ENCODE measurements at regions not wholly inside any gene's neighbourhood (a gene's known extent, or its start where the extent isn't known, plus 50 kb on each side); places are given as distances from the start of the nearest gene placed in this dataset.

DNA sequence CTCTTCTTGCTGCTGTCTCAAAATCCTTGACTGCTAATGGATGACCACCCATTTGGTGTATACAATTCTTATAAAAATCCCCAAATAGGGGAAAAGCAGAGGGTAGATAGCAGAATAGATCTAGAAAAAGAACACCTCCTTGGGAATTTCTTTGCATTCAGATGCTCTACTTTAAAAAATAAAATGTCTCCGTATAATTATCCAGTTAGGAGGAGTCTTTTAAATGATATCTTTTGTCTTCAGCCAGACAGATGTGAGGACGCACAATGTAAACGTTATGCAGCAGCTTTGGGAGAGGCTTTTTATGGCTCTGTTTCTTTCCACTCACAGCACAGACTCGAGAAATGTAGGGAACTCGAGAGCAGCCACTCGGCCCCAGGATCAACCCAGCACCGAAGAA, 300.2 kb downstream of the IRF8 start:
- H3K4me3 ChIP-seq (ENCODE audit: low read depth in 1 of 3, low read length in 3 of 3): peak overlapping the region in 1 of 3 donors; percentile 43
- peaks cover 0 to 11% (median 0%) of the 10 kb centered on the region in 3 donors for H3K4me1 ChIP-seq (ENCODE audit: control insufficient read depth in 3 of 3, insufficient read depth in 2 of 3, low read depth in 1 of 3, low read length in 2 of 3)
- peak overlapping the region in 2 of 3 donors; percentile 87 to 92 for H3K27ac ChIP-seq (ENCODE audit: low read depth in 1 of 3, low read length in 2 of 3)
- no peak for FAIRE-seq
- no peaks in the 10 kb centered on the region for H3K36me3 ChIP-seq (ENCODE audit: control insufficient read depth in 3 of 3, insufficient read depth in 2 of 3, low read depth in 1 of 3, low read length in 3 of 3)
- H3K27me3 ChIP-seq (ENCODE audit: control insufficient read depth in 3 of 3, insufficient read depth in 3 of 3, low read length in 3 of 3): peaks cover 5 to 59% (median 6%) of the 10 kb centered on the region in 3 donors
- 24 to 32% (median 31%) methylated on average over 7 of the region's 7 CpGs for WGBS, 3 donors
- no peaks in the 10 kb centered on the region for H3K9me3 ChIP-seq (ENCODE audit: control insufficient read depth in 2 of 2, insufficient read depth in 1 of 2, low read depth in 1 of 2, low read length in 1 of 2)
- DNase-seq: no peak

DNA sequence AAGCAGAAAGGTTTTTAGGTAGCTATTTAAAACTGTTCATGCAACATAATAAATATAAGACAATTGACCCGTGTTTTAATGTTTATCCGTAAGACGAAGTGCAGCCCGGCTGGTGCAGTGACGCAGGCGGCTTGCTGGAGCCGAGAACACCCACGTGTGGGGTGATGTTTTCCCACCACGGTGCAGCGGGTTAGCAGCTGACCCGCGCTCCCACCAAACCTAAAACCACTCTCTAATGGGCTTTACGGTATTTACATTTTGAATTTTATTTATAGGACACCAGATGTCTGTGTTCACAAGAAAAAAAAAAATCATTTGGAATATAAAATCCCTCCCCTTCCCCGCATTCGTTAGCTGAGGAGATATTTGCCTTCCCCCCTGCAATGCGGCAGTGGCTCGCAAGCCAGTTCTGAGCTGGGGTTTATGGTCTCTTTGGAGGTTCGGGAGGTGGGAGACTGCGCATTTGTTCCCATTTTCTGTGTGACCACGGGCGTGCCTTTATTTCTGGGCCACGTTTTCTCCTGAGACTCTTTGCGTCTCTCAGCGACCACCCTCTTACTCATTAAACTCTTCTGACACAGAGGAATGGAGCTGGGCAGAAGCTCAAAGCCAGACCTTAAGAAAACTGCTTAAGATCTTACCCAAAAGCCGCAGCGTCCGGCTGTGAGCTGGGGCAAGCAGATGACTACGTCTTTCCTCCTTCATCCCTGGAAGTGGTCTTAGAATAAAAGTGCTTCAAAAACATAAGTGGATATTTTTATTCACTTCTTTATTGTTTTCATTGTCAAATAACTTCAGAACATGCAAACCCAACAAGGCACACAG, 301.1 kb downstream of the IRF8 start:
- H3K36me3 ChIP-seq (ENCODE audit: control insufficient read depth in 3 of 3, insufficient read depth in 2 of 3, low read depth in 1 of 3, low read length in 3 of 3): no peaks in the 10 kb centered on the region
- H3K4me3 ChIP-seq (ENCODE audit: low read depth in 1 of 3, low read length in 3 of 3): peak overlapping the region in 1 of 3 donors; percentile 17
- peaks cover 5 to 58% (median 6%) of the 10 kb centered on the region in 3 donors for H3K27me3 ChIP-seq (ENCODE audit: control insufficient read depth in 3 of 3, insufficient read depth in 3 of 3, low read length in 3 of 3)
- H3K4me1 ChIP-seq (ENCODE audit: control insufficient read depth in 3 of 3, insufficient read depth in 2 of 3, low read depth in 1 of 3, low read length in 2 of 3): peaks cover 0 to 11% (median 0%) of the 10 kb centered on the region in 3 donors
- H3K9me3 ChIP-seq (ENCODE audit: control insufficient read depth in 2 of 2, insufficient read depth in 1 of 2, low read depth in 1 of 2, low read length in 1 of 2): no peaks in the 10 kb centered on the region
- 46 to 70% (median 67%) methylated on average over 28 of the region's 28 CpGs for WGBS, 3 donors
- H3K27ac ChIP-seq (ENCODE audit: low read depth in 1 of 3, low read length in 2 of 3): peak overlapping the region in 2 of 3 donors; percentile 87 to 92
- DNase-seq (peak in 1 of 2 donors; percentile 39), FAIRE-seq (no peak)

DNA sequence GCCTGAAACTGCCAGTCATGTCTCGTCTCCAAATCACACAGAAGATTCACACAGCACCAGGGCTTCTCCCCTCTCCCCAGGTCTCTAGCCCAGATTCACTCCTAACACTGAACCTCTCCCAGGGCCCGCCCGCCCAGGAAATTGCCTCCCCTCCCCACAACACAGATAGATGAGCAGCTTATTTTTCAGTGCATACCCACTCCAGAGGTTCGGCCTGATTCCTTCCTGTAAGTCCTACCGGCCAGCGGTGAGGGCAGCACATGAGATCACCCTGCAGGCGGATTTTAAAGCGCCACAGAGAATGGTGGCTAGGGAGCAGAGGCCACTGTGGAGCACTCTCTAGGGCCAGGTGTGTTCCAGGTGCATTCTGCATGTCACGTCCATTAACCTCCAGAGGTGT, 301.8 kb downstream of the IRF8 start:
- H3K4me1 ChIP-seq (ENCODE audit: control insufficient read depth in 3 of 3, insufficient read depth in 2 of 3, low read depth in 1 of 3, low read length in 2 of 3): peaks cover 0 to 11% (median 0%) of the 10 kb centered on the region in 3 donors
- no peak for DNase-seq
- no peaks in the 10 kb centered on the region for H3K36me3 ChIP-seq (ENCODE audit: control insufficient read depth in 3 of 3, insufficient read depth in 2 of 3, low read depth in 1 of 3, low read length in 3 of 3)
- no peak overlapping the region for H3K4me3 ChIP-seq (ENCODE audit: low read depth in 1 of 3, low read length in 3 of 3)
- peak overlapping the region in 2 of 3 donors; percentile 87 to 92 for H3K27ac ChIP-seq (ENCODE audit: low read depth in 1 of 3, low read length in 2 of 3)
- WGBS, 3 donors: 58 to 66% (median 63%) methylated on average over 9 of the region's 9 CpGs
- H3K27me3 ChIP-seq (ENCODE audit: control insufficient read depth in 3 of 3, insufficient read depth in 3 of 3, low read length in 3 of 3): peaks cover 5 to 55% (median 6%) of the 10 kb centered on the region in 3 donors
- no peaks in the 10 kb centered on the region for H3K9me3 ChIP-seq (ENCODE audit: control insufficient read depth in 2 of 2, insufficient read depth in 1 of 2, low read depth in 1 of 2, low read length in 1 of 2)
- no peak for FAIRE-seq

DNA sequence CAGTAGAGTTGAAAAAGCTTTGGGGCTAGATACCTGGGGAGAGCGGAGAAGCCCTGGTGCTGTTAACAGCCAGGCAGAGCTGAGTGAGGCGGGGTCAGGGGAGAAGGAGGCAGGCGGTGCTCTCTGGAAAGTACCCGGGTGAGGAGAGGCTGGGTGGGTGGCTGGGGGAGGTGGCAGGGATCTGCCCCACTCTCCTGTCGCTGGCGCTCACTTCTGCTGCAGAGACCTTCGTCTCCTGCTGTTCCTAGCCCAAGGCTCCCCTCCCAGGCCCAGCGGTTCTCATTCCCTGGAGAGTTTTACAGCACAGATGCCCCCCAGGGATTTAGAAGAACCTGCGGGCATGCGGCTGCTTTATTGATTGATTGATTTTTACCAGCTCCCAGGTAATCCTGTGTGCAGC, 302.8 kb downstream of the IRF8 start:
- Histone ChIP-seq H3K9me3 (ENCODE audit: control insufficient read depth in 2 of 2, insufficient read depth in 1 of 2, low read depth in 1 of 2, low read length in 1 of 2) (no peaks in the 10 kb centered on the region), H3K4me3 (ENCODE audit: low read depth in 1 of 3, low read length in 3 of 3) (no peak overlapping the region), H3K27ac (ENCODE audit: low read depth in 1 of 3, low read length in 2 of 3) (peak overlapping the region in 2 of 3 donors; percentile 87 to 92), H3K36me3 (ENCODE audit: control insufficient read depth in 3 of 3, insufficient read depth in 2 of 3, low read depth in 1 of 3, low read length in 3 of 3) (no peaks in the 10 kb centered on the region), H3K27me3 (ENCODE audit: control insufficient read depth in 3 of 3, insufficient read depth in 3 of 3, low read length in 3 of 3) (peaks cover 5 to 48% (median 6%) of the 10 kb centered on the region in 3 donors), H3K4me1 (ENCODE audit: control insufficient read depth in 3 of 3, insufficient read depth in 2 of 3, low read depth in 1 of 3, low read length in 2 of 3) (peaks cover 0 to 11% (median 0%) of the 10 kb centered on the region in 3 donors)
- WGBS, 3 donors: 31 to 46% (median 36%) methylated on average over 7 to 10 of the region's 10 CpGs
- DNase-seq (no peak), FAIRE-seq (no peak)

DNA sequence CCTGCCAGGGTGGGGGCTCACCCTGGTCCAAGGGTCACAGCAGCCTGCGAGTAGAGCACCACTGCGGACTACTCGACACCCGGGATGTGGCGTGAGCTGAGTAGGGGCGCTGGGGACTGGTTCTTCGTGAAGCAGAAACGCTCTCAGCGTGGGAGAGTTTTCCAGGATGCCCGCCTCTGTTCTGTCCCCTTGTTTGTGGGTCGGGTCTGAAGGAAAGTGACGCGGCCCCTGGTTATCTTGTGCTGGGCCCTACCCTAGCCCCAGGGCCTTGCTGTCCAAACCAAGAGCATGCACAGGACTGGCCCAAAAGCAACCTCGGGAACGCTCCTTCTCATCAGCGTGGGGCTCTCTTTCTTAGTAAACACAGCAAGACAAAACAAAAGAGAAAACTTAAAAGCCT, 303.3 kb downstream of the IRF8 start:
- peaks cover 0 to 11% (median 0%) of the 10 kb centered on the region in 3 donors for H3K4me1 ChIP-seq (ENCODE audit: control insufficient read depth in 3 of 3, insufficient read depth in 2 of 3, low read depth in 1 of 3, low read length in 2 of 3)
- H3K27me3 ChIP-seq (ENCODE audit: control insufficient read depth in 3 of 3, insufficient read depth in 3 of 3, low read length in 3 of 3): peaks cover 5 to 43% (median 6%) of the 10 kb centered on the region in 3 donors
- H3K4me3 ChIP-seq (ENCODE audit: low read depth in 1 of 3, low read length in 3 of 3): no peak overlapping the region
- no peak for FAIRE-seq
- DNase-seq: no peak
- no peaks in the 10 kb centered on the region for H3K36me3 ChIP-seq (ENCODE audit: control insufficient read depth in 3 of 3, insufficient read depth in 2 of 3, low read depth in 1 of 3, low read length in 3 of 3)
- H3K27ac ChIP-seq (ENCODE audit: low read depth in 1 of 3, low read length in 2 of 3): peak overlapping the region in 2 of 3 donors; percentile 61 to 81
- no peaks in the 10 kb centered on the region for H3K9me3 ChIP-seq (ENCODE audit: control insufficient read depth in 2 of 2, insufficient read depth in 1 of 2, low read depth in 1 of 2, low read length in 1 of 2)
- WGBS, 3 donors: 51 to 68% (median 54%) methylated on average over 16 of the region's 16 CpGs

DNA sequence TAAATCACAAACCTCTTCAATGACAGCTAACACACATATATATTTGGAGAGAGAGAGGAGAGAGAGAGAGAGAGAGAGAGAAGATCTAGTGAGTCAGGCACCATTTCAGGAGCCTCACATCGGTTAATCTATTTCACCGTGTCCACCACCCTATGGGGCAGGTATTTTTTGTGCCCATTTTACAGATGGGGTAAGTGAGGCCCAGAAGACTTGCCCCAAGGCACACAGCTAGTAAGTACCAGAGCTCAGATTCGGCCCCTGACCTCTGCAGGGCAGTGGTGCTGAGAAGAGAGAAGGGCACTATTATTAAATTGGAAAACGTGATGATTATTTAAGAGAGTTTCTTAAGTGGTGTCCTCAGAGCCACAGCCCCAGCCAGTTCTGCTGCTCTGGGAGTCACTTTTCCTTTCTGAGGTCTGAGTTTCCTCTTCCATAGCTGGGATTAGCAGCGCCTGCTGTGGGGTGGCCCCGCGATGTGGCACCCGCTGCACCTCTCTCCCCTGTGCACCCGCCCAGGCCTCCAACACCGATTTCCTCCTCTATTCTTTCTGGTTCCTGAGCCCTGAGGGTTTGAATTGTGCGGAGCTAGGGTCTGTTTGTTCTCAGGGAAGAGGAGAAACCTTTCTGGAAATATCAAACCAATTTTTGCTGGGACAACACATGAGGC, 303.9 kb downstream of the IRF8 start:
- peak overlapping the region in 1 of 3 donors; percentile 38 for H3K27ac ChIP-seq (ENCODE audit: low read depth in 1 of 3, low read length in 2 of 3)
- H3K9me3 ChIP-seq (ENCODE audit: control insufficient read depth in 2 of 2, insufficient read depth in 1 of 2, low read depth in 1 of 2, low read length in 1 of 2): no peaks in the 10 kb centered on the region
- DNase-seq: no peak
- H3K27me3 ChIP-seq (ENCODE audit: control insufficient read depth in 3 of 3, insufficient read depth in 3 of 3, low read length in 3 of 3): peaks cover 5 to 40% (median 6%) of the 10 kb centered on the region in 3 donors
- peaks cover 0 to 11% (median 0%) of the 10 kb centered on the region in 3 donors for H3K4me1 ChIP-seq (ENCODE audit: control insufficient read depth in 3 of 3, insufficient read depth in 2 of 3, low read depth in 1 of 3, low read length in 2 of 3)
- H3K4me3 ChIP-seq (ENCODE audit: low read depth in 1 of 3, low read length in 3 of 3): no peak overlapping the region
- FAIRE-seq: no peak
- no peaks in the 10 kb centered on the region for H3K36me3 ChIP-seq (ENCODE audit: control insufficient read depth in 3 of 3, insufficient read depth in 2 of 3, low read depth in 1 of 3, low read length in 3 of 3)
- 69 to 82% (median 79%) methylated on average over 11 of the region's 11 CpGs for WGBS, 3 donors

DNA sequence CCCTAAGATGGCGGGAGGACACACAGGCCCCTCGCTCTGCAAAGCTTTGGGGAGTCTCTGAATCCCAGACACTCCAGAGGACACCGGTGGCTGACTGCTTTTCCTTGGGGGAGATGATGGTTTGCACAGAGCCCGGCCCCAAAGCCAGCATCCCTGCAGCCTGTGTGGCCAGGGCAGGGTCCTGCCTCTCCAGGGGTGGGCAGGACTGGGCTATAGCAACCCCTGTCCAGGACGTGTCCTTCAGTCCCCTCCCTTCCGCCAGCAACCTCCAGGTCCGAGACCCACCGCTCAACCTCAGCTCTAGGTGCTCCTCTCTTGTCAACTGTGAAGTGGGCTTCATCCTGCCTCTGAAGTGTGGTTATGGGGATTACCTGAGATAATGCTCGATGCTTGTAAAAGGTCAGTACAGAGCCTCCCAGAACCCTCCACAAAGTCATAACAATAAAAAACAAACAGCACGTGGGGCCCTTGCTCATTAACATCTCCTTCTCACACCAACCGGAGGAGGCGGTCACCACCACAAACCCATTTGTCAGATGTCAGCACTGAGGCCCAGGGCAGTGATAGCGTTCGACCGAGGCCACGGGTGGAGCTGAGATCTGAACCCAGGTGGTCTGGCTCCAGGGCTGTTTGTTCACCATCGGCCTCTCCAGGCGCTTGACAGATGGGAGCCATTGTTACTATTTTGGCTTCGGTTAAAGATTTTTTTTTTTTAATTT, 304.8 kb downstream of the IRF8 start:
- FAIRE-seq: no peak
- H3K27me3 ChIP-seq (ENCODE audit: control insufficient read depth in 3 of 3, insufficient read depth in 3 of 3, low read length in 3 of 3): peaks cover 1 to 32% (median 3%) of the 10 kb centered on the region in 3 donors
- DNase-seq: no peak

More for the DNA sequence above, 304.8 kb downstream of the IRF8 start:
- 79 to 83% (median 82%) methylated on average over 19 of the region's 19 CpGs for WGBS, 3 donors
- Histone ChIP-seq H3K9me3 (ENCODE audit: control insufficient read depth in 2 of 2, insufficient read depth in 1 of 2, low read depth in 1 of 2, low read length in 1 of 2) (no peaks in the 10 kb centered on the region), H3K27ac (ENCODE audit: low read depth in 1 of 3, low read length in 2 of 3) (no peak overlapping the region), H3K4me3 (ENCODE audit: low read depth in 1 of 3, low read length in 3 of 3) (no peak overlapping the region), H3K4me1 (ENCODE audit: control insufficient read depth in 3 of 3, insufficient read depth in 2 of 3, low read depth in 1 of 3, low read length in 2 of 3) (peaks cover 0 to 11% (median 0%) of the 10 kb centered on the region in 3 donors), H3K36me3 (ENCODE audit: control insufficient read depth in 3 of 3, insufficient read depth in 2 of 3, low read depth in 1 of 3, low read length in 3 of 3) (no peaks in the 10 kb centered on the region)
